Ramos (cell line): ENCODE measurements at regions not wholly inside any gene's neighbourhood (a gene's known extent, or its start where the extent isn't known, plus 50 kb on each side); places are given as distances from the start of the nearest gene placed in this dataset.

Experiments used
- in situ Hi-C: fragments of 300-500 bp; cut with MboI; formaldehyde crosslinking; loops from one replicate; pipeline ENCODE4 v1.14.3; 2022; ENCODE audit warnings: low sequenced_read_pairs; ENCODE audit not compliant: unreplicated experiment

DNA sequence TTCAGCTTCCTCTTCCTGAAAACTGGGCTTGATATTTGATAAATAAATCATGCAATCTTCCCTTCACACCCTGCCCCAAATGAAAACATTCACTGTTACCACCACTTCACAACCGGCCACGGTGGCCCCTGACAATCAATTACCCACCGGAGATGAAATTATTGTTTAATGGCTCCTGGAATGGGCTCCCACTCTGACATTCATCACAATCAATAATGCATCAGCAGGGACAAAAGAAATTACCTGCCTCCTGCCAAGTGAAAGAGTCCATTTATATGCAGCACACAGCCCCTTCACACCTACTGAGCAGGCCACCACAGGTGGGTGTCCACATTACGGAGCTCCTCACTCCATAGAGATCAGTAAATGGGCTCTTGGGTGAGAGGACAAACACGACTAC, 193.5 kb upstream of the SNX19 start:
- in situ Hi-C loops = no loop called here

GRCh38 chr11:131111775-131112174, 195.5 kb upstream of the SNX19 start:
- in situ Hi-C loops = no loop called here

DNA sequence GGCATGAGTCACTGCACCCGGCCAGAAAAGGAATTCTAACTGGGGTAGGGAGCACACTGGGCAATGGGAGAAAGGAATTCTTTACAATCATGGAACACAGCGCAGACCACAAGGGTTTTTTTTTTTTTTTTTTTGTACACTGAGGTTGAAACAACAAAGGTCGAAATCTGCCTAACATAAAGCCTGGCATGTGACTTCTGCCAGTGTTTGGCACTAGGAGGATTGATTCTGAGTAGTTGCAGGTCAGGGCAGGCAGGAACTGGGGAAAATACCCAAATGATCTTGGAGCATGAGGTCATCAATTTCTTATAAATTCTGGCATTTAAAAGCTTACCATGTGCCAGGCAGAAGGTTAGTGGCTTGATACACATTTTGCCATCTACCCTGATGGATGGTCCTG, 202.0 kb upstream of the SNX19 start:
- in situ Hi-C loops = no loop called here

DNA sequence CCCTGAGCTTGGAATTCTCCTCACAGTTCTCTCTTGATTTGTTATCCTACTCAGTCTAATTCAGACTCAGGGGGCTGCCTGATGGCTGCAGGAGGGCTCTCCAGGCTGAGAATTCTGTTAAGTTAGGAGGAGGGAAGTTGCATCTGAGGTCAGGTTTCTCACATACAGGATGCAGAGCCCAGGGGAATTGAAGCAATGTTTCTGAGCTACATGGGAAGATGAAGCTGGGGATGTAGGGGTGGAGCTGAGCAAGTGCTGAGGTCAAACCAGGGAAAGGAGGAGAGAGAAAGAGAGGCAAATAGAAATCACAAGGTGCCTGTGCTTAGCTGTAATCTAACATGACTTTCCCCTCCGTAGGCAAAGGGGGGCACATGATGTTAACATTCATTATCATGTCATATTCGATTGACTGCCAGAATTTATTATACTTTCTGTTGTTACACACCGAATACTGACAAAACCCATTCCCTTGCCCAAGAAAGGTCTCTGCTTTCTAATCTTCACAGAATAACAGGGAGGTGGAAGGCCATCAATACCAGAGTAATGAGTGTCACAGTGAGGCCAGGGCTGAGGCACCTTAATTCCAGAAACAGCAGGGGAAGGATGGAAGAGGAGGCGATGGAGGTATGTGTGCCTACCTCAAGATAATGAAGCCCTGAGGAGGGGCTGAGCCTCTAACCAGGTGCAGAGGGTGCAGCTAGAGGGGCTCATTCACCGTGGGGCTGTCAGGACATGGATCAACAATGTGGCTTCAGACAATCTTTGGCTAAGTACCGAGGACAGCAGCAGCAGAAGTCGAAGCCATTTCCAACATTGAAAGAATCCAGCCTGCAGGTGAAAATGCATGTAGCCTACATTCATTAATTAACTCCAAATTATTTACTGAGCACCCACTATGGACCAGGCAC, 205.4 kb upstream of the SNX19 start:
- in situ Hi-C loops = no loop called here

GRCh38 chr11:131122448-131122847, 206.2 kb upstream of the SNX19 start:
- in situ Hi-C loops = no loop called here

DNA sequence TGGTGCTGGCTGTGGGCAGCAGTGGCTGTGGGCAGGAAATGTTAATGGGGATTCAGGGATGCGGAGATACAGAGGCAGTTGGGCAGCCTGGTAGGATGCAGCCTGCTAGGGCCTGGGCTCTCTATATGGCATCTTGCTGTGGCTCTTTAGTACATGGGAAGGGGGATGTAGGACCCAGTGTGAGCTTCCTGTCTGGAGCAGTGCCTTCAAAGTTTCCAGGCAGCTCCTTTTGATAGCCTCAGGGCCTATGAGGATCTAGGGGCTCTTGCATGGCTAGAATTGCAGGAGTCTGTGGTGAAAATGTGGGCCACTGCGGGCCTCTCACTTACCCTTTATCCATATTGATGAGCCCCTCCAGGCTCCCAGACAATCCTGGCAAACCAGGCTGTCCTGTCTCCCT, 213.2 kb upstream of the SNX19 start:
- in situ Hi-C loops = no loop called here

GRCh38 chr11:131135611-131136010, 219.3 kb upstream of the SNX19 start:
- in situ Hi-C loops = no loop called here

GRCh38 chr11:131136486-131136885, 220.2 kb upstream of the SNX19 start:
- in situ Hi-C loops = no loop called here

DNA sequence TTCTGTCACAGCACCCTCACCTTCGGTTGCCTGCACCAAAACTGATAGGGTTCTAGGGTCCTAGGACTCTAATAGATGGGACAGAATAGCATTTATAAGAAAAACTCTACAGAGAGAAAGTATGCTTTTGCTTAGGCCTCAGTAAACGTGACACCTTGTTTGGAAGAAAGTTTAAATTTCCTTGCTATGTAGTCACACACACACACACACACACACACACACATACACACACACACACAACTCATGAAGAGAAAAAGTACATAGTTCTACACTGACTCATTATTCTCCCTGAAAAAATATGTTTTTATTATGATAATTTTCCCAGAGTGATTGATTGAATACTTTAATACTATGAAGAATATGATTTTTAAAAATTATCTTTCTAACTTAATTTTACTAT, 220.8 kb upstream of the SNX19 start:
- in situ Hi-C loops = no loop called here

DNA sequence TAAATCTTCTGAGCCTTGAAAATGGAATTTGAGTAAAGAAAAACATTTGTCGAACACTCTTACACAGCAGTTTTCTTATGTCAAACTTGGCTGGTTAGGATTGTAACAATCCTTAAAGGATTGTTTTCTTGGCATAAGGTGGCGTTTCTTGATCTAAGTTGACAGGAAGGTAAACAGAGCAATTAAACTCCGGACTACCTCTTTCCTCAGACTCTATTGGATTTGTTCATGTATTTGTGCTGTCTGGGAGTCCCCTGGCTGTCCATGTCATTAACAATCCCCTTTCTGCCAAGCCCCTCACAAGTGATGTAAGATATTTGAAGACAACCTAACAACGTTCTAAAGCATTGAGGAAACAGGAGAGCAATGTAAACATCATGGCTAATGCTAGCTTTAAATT, 222.5 kb upstream of the SNX19 start:
- in situ Hi-C loops = no loop called here

GRCh38 chr11:131145791-131146190, 224.6 kb upstream of the NTM start:
- in situ Hi-C loops = no loop called here

DNA sequence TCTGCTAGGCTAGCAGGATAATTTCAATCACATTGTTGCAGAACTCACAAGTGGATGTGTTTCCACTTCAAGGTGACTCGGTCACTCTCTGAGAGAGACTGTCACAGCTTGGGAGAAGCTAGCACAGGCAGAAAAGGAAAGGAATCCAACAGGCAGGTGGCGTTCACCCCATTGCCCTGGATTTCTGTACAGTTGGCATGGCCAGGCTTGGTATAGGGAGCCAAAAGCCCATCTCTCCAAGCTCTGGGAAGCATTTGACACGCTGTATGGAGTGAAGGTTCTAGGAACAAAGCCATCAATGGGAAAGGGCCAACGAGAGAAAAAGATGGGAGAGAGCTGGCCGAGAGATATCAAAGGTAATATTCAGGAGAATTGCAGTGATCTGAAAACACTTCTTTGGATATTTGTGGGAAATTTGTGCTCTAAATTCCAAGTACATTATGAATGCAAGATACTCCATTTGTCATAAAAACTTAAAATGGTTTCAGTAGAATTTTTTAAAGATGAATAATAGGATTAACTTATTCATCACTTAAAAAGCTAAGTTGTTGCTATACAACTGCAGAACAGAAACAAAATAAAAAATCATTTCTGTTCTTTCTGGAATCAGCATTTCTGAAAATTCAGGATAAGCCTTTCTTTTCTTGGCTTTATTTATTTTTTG, 223.5 kb upstream of the NTM start:
- in situ Hi-C loops = no loop called here

DNA sequence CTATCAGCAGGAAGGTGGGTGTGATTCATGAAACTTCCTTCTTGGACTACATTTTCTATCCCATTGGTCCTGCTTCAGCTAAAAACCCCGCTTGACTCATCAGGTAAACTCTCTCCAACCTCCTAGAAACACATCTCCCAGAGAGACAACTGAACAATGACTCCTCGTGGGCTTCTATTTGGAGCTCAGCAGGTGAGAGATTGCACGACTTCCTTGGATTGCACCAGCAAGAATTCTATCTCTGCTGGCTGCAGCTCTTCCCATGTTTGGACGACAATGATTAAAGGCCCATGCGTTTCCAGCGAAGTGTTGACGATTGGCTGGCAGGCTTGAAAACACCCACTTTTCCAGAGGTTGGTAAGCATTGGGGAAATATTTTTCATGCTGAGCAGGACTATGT, 216.1 kb upstream of the NTM start:
- in situ Hi-C loops = no loop called here

DNA sequence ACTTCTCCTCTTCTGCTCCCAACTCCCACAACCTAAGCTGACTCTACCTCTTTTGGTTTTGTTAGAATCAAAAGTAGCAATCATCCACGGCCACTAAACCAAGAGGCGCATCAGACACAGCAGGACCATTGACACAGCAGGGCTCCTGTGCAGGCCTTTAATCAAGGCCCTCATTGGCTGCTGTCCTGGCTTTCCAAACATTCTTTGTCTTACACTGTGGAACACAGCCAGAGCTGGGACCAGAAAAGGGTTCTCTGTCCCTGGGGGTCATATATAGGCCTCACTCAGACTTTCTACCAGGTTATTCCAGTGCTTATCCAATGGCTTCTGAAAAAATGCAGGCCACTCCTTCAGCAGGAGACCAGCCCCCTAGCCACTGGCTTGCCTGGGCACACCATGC, 212.7 kb upstream of the NTM start:
- in situ Hi-C loops = no loop called here

GRCh38 chr11:131160846-131161245, 209.6 kb upstream of the NTM start:
- in situ Hi-C loops = no loop called here

GRCh38 chr11:131163613-131164012, 206.8 kb upstream of the NTM start:
- in situ Hi-C loops = no loop called here

DNA sequence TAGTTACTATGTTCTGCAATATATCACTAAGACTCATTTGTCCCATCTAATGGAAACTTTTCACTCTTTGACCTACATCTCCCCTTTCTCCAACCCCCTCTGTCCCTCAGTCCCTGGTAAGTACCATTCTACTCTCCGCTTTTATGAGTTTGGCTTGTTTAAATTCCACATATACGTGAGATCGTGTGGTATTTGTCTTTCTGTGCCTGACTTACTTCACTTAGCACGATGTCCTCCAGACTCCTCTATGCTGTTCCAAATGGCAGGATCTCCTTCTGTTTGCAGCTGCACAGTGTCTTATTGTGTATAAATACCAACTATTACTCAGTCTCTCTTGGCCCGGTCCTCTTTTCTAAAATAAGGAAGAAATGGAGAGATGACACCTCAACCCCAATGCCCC, 205.4 kb upstream of the NTM start:
- in situ Hi-C loops = no loop called here

GRCh38 chr11:131168839-131169713, 201.3 kb upstream of the NTM start:
- in situ Hi-C loops = no loop called here

DNA sequence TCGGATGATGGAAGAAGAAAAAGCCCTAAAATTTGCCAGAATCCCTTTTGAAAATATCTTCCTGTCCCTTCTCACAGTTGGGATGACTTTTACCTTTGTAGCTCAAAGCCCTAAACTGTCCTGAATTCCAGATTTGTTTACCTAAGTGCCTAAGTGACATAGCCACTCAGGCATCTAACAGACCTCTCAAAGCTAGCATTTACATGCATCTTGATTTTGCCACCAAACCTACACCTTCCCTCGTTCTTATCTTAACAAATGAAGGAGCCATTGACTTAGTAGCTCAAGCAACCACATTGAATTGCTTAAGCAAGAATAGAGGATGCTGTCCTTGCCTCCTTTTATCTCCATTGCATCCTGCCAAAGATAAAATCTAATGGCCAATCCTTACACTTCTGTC, 198.4 kb upstream of the NTM start:
- in situ Hi-C loops = no loop called here

DNA sequence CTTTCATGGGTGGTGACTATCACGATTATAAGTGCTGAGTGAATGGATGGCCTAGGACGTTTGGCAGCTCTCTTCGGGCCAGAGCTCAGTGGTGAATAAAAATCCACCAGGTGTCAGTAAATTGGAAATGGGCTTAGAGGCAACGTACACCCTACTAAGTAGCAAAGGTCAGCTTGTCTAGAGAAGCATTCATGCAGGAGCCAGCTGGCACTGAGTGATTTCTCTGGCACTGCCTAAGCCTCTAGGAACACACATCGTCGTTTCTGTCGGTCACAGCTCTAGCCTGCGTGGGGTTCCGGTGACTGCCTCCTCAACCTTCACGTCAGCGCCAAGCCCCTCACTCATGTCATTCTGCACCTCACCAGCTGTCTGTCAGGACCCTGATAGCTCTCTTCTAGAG, 192.4 kb upstream of the NTM start:
- in situ Hi-C loops = no loop called here

DNA sequence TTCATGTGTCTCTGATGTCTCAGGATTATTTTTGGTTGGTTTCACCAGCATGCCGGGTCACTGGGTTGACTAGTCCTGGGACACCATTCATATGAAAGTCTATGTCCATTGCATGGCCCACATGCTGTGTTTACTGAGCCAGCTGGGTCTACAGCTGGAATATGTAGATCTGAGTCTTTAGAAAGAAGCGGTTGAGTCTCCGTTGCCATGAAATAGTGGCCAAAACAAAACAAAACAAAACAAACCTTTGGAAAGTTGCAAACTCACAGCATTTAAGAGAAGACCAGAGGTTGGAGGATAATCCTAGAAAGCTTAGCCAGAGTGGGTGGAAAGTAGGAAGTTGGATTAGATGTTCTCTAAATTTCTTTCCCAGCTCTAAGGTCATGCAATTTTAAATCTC, 191.8 kb upstream of the NTM start:
- in situ Hi-C loops = no loop called here
